ENCODE measurements at regions not wholly inside any gene's neighbourhood (a gene's known extent, or its start where the extent isn't known, plus 50 kb on each side); places are given as distances from the start of the nearest gene placed in this dataset.

DNA sequence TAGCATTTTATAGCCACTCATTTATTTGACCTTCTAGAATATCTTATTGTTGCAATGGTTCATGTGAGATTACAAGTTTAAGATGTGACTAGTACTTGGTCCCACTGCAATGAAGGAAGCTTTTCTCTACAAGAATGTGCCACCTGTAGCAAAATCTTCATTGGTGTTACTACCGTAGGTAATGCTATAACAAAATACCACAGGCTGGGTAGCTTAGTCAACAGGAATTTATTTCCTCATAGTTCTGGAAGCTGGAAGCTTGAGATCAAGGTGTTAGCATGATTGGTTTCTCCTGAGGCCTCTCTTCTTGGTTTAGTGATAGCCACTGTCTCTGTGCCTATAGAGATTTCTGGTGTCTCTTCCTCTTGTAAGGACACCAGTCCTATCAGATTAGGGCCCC is 441.0 kb downstream of the GPM6A start:
- Histone ChIP-seq H3K9me3 (no peaks in the 10 kb centered on the region), H3K27ac (no peak overlapping the region), H3K4me1 (no peaks in the 10 kb centered on the region), H3K4me3 (replicated peaks in 1 of 3) (no peak overlapping the region), H3K36me3 (no peaks in the 10 kb centered on the region), H3K27me3 (no peaks in the 10 kb centered on the region)
- DNase-seq = no peak
- 89 to 90% methylated on average over 1 of the region's 1 CpG for WGBS, 2 donors
- TF ChIP-seq POLR2A (IDR thresholded peaks at IDR 0.05) = no peak
- TF ChIP-seq, protein P1, sequence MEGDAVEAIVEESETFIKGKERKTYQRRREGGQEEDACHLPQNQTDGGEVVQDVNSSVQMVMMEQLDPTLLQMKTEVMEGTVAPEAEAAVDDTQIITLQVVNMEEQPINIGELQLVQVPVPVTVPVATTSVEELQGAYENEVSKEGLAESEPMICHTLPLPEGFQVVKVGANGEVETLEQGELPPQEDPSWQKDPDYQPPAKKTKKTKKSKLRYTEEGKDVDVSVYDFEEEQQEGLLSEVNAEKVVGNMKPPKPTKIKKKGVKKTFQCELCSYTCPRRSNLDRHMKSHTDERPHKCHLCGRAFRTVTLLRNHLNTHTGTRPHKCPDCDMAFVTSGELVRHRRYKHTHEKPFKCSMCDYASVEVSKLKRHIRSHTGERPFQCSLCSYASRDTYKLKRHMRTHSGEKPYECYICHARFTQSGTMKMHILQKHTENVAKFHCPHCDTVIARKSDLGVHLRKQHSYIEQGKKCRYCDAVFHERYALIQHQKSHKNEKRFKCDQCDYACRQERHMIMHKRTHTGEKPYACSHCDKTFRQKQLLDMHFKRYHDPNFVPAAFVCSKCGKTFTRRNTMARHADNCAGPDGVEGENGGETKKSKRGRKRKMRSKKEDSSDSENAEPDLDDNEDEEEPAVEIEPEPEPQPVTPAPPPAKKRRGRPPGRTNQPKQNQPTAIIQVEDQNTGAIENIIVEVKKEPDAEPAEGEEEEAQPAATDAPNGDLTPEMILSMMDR (IDR thresholded peaks at IDR 0.05) = no peak
- intact Hi-C loops (cut with DNase I) = no loop called here

DNA sequence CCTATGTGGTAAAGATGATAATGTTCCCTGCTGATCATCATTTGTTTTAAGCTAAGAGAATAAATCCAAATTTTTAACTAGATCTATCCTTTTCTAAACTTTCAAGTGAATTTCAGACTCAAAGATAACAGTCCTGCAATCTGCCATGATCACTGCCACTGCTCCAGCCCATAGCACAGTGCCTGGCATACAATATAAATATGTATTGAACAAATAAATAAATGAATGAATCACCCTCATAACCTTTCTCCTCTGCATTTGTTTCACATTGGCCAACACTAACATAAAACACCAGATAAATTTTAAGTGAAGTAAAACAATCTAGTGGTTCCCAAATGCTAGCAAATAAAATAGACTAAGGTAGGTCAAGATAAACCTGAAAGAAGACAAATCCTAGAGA is 439.0 kb downstream of the GPM6A start:
- H3K4me1 ChIP-seq = no peaks in the 10 kb centered on the region
- no peaks in the 10 kb centered on the region for H3K27me3 ChIP-seq
- intact Hi-C loops (cut with DNase I) = no loop called here
- no peaks in the 10 kb centered on the region for H3K9me3 ChIP-seq
- TF ChIP-seq, protein P1 (IDR thresholded peaks at IDR 0.05) = no peak
- no peak for TF ChIP-seq POLR2A (IDR thresholded peaks at IDR 0.05)
- H3K27ac ChIP-seq = no peak overlapping the region
- H3K36me3 ChIP-seq = no peaks in the 10 kb centered on the region
- no peak for DNase-seq
- H3K4me3 ChIP-seq (replicated peaks in 1 of 3) = no peak overlapping the region

DNA sequence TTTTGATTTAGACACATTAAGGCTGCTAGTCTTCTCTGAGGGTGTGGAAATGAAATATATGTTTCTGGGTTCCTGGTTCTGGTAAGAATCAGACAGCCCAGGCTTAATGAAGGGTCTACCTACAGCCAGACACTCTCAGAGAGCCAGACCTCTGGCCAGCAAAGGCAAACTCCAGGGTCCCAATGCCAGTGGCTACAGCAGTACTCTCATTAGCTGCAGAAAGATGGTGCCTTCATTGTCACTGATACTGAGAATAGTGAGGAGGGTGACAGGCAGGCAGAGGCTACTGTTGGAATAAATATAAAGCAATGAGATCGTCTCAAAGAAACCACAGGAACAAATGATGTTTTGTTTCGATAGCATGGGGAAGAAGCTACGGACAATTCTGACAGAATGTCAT is 437.6 kb downstream of the GPM6A start:
- no peaks in the 10 kb centered on the region for H3K4me1 ChIP-seq
- TF ChIP-seq POLR2A (IDR thresholded peaks at IDR 0.05) = no peak
- TF ChIP-seq, protein P1 (IDR thresholded peaks at IDR 0.05) = no peak
- intact Hi-C loops (cut with DNase I) = no loop called here
- H3K27ac ChIP-seq = no peak overlapping the region
- no peak overlapping the region for H3K4me3 ChIP-seq (replicated peaks in 1 of 3)
- H3K36me3 ChIP-seq = no peaks in the 10 kb centered on the region
- no peaks in the 10 kb centered on the region for H3K9me3 ChIP-seq
- 87 to 94% methylated on average over 3 of the region's 3 CpGs for WGBS, 2 donors
- no peaks in the 10 kb centered on the region for H3K27me3 ChIP-seq
- no peak for DNase-seq

DNA sequence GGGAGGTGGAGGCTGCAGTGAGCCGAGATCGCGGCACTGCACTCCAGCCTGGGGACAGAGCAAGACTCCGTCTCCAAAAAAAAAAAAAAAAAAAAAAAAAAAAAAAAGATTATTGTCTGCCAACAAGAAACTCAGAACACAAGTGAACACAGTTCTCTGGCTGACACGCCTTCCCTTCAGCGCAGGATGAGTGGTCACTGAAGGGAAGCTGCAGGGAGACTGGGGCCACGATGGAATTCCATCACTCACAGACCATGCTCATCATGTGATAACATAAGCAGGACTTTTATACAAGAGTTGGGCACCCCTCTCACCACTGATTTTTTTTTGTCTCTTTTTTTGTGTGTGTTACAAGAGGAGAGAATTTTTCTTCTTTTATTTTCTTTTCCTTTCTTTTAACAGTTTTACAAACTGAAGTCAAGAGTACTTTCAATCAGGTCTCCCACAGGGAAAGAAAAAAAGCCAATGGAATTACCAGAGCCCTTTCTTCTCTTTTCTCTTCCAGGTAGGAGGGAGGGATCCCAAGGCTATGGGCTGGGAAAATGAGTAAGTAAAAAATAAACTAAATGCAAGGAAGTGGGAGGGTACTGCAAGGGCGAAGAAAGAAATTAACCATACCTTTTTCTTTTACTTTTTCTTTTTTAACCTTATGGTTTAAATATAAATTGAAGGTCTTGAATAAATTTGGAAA is 435.6 kb downstream of the GPM6A start:
- H3K36me3 ChIP-seq = no peaks in the 10 kb centered on the region
- no peaks in the 10 kb centered on the region for H3K4me1 ChIP-seq
- no peak overlapping the region for H3K27ac ChIP-seq
- no peaks in the 10 kb centered on the region for H3K9me3 ChIP-seq
- no peak for TF ChIP-seq POLR2A (IDR thresholded peaks at IDR 0.05)
- TF ChIP-seq, protein P1 (IDR thresholded peaks at IDR 0.05) = no peak
- no peaks in the 10 kb centered on the region for H3K27me3 ChIP-seq
- DNase-seq = no peak
- intact Hi-C loops (cut with DNase I) = no loop called here
- H3K4me3 ChIP-seq (replicated peaks in 1 of 3) = no peak overlapping the region
- 79 to 81% methylated on average over 8 of the region's 8 CpGs for WGBS, 2 donors

DNA sequence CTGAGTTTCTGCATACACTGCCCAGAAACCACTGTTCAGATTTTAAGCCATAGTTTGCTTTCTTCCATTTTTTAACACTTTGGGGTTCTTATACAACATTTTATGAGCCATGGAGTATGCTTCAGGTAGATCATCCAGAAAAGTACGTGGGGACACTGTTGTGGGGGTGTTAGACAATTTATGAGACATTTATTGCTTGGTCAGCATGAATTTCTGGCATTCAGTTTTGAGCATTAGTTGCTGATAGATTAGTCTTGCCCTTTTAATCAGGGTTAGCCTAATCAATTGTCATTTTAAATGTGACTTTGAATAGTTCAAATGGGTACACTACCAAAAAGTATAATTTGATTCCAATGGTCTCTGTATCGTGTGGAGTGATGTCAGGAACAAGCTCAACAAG is 434.9 kb downstream of the GPM6A start:
- Histone ChIP-seq H3K36me3 (no peaks in the 10 kb centered on the region), H3K4me3 (replicated peaks in 1 of 3) (no peak overlapping the region), H3K27ac (no peak overlapping the region), H3K9me3 (no peaks in the 10 kb centered on the region), H3K27me3 (no peaks in the 10 kb centered on the region), H3K4me1 (no peaks in the 10 kb centered on the region)
- WGBS, 2 donors = 71 to 75% methylated on average over 2 of the region's 2 CpGs
- intact Hi-C loops (cut with DNase I) = no loop called here
- TF ChIP-seq, protein P1 (IDR thresholded peaks at IDR 0.05) = no peak
- TF ChIP-seq POLR2A (IDR thresholded peaks at IDR 0.05) = no peak
- no peak for DNase-seq

All from thyroid gland (tissue), 4 donors.